Body of pancreas (tissue), 4 donors: ENCODE measurements at regions not wholly inside any gene's neighbourhood (a gene's known extent, or its start where the extent isn't known, plus 50 kb on each side); places are given as distances from the start of the nearest gene placed in this dataset.

Source experiments
- CTCF ChIP-seq, 7 experiments: fragments of 450-650 bp in 4 of 7; fragments of 200-600 bp in 3 of 7; sonication (generic) in 3 of 7; IDR thresholded peaks; one replicate each; pipeline ENCODE4 v1.5.1; 2016 to 2019; ENCODE audit warnings: antibody characterized with exemption in 7 of 7
- POLR2A ChIP-seq, 3 donors: fragments of 450-650 bp; IDR thresholded peaks; one replicate each; pipeline ENCODE4 v1.6.1; 2016; ENCODE audit warnings: antibody characterized with exemption in 3 of 3, mild to moderate bottlenecking in 2 of 3

- TF ChIP-seq CTCF (IDR thresholded peaks at IDR 0.05), result no peak
- no peak for TF ChIP-seq POLR2A (IDR thresholded peaks at IDR 0.05)
These were observed 80.9 kb downstream of the GADD45G start for GRCh38 chr9:89685698-89686097.
